ENCODE measurements at regions not wholly inside any gene's neighbourhood (a gene's known extent, or its start where the extent isn't known, plus 50 kb on each side); places are given as distances from the start of the nearest gene placed in this dataset.

- no peak overlapping the region for H3K4me3 ChIP-seq (ENCODE audit: low read depth, low read length)
- TF ChIP-seq CTCF (IDR thresholded peaks at IDR 0.05; ENCODE audit: insufficient read depth, low read length, poor library complexity, severe bottlenecking): no peak
- H3K36me3 ChIP-seq (ENCODE audit: control insufficient read depth, insufficient read depth, low read length): no peaks in the 10 kb centered on the region
- no peaks in the 10 kb centered on the region for H3K27me3 ChIP-seq (ENCODE audit: control insufficient read depth, insufficient read depth, low read length)
- DNase-seq (ENCODE audit: low read depth): no peak
These were observed 53.1 kb upstream of the ANKRD55 start for GRCh38 chr5:56286015-56286884.

GRCh38 chr5:56282951-56283350 is 49.8 kb upstream of the ANKRD55 start:
- no peak overlapping the region for H3K4me3 ChIP-seq (ENCODE audit: low read depth, low read length)

More at GRCh38 chr5:56282951-56283350, 49.8 kb upstream of the ANKRD55 start:
- TF ChIP-seq CTCF (IDR thresholded peaks at IDR 0.05; ENCODE audit: insufficient read depth, low read length, poor library complexity, severe bottlenecking): no peak
- DNase-seq (ENCODE audit: low read depth): no peak
- Histone ChIP-seq H3K27me3 (ENCODE audit: control insufficient read depth, insufficient read depth, low read length) (no peaks in the 10 kb centered on the region), H3K36me3 (ENCODE audit: control insufficient read depth, insufficient read depth, low read length) (no peaks in the 10 kb centered on the region)
